Fibroblast of lung (primary cell): ENCODE measurements at regions not wholly inside any gene's neighbourhood (a gene's known extent, or its start where the extent isn't known, plus 50 kb on each side); places are given as distances from the start of the nearest gene placed in this dataset.

ENCODE experiments used
- EZH2 ChIP-seq: IDR thresholded peaks from 2 replicates; pipeline ENCODE4 v1.5.1; 2012; ENCODE audit warnings: low read length, control low read depth, mild to moderate bottlenecking; ENCODE audit errors: missing control alignments
- TF ChIP-seq, protein P1 (sequence below), 2 donors: IDR thresholded peaks in 1 of 2; conservative IDR thresholded peaks in 1 of 2; 1 replicate in 1 of 2; 2 replicates in 1 of 2; pipeline ENCODE4 v1.5.1; 2011 to 2012; ENCODE audit warnings: low read length in 2 of 2, control low read depth in 1 of 2, inconsistent platforms in 1 of 2, low read depth in 1 of 2, mild to moderate bottlenecking in 1 of 2

DNA sequence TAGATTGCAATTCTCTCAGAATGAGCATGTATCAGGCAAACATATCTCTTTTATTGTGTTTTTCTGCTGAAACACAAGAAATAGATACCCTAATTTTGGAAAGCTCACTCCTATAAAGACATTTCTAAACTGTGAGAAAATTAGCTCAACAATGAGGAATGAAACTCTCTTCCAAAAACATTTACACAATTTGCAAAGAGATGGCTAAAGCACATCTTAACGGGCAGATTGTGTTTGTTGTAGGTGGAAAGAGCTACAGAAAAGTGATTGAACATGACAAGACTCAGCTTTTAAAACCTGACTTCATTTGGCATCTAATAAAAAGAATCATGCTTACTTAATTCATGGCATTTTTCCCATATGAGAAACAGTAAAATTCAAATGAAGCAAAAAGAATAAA, 175.0 kb upstream of the SLC39A10 start:
- TF ChIP-seq, protein P1, sequence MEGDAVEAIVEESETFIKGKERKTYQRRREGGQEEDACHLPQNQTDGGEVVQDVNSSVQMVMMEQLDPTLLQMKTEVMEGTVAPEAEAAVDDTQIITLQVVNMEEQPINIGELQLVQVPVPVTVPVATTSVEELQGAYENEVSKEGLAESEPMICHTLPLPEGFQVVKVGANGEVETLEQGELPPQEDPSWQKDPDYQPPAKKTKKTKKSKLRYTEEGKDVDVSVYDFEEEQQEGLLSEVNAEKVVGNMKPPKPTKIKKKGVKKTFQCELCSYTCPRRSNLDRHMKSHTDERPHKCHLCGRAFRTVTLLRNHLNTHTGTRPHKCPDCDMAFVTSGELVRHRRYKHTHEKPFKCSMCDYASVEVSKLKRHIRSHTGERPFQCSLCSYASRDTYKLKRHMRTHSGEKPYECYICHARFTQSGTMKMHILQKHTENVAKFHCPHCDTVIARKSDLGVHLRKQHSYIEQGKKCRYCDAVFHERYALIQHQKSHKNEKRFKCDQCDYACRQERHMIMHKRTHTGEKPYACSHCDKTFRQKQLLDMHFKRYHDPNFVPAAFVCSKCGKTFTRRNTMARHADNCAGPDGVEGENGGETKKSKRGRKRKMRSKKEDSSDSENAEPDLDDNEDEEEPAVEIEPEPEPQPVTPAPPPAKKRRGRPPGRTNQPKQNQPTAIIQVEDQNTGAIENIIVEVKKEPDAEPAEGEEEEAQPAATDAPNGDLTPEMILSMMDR (conservative IDR thresholded peaks at IDR 0.05 in 1 of 2, IDR thresholded peaks at IDR 0.05 in 1 of 2; ENCODE audit: low read depth in 1 of 2, low read length in 2 of 2), result no peak
- TF ChIP-seq EZH2, result no peak
